GM12892 (cell line): ENCODE measurements at regions not wholly inside any gene's neighbourhood (a gene's known extent, or its start where the extent isn't known, plus 50 kb on each side); places are given as distances from the start of the nearest gene placed in this dataset.

Source experiments
- POLR2A ChIP-seq: IDR thresholded peaks from 2 replicates; pipeline ENCODE4 v1.6.1; 2011; ENCODE audit warnings: low read depth, low read length, control low read depth
- POLR2AphosphoS5 ChIP-seq: IDR thresholded peaks from 2 replicates; pipeline ENCODE4 v1.6.1; 2011; ENCODE audit warnings: low read depth, low read length, control low read depth
- TAF1 ChIP-seq: IDR thresholded peaks from 2 replicates; pipeline ENCODE4 v1.6.1; 2011; ENCODE audit warnings: low read depth, mild to moderate bottlenecking, control low read depth, low read length, borderline replicate concordance

DNA sequence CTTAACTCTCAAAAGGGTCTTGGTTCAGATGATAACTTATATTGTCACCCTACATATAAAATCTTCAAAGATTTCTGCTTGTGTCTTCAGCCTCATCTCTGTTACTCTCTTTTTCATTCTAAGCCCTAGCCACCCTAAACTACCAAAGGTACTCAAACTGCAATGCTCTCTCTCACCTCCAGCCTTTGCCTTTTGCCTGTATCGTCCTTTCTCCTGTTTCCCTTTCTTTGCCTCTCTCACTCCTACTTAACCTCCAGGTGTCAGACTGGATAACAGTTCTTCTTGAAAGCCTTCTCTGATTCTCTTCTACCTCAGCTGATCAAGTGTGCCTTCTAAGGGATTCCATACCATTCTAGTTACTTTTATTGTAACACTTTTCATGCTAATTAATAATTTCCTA lies 149.8 kb downstream of the SERPINI1 start:
- TF ChIP-seq POLR2A (no peak), TAF1 (no peak), POLR2AphosphoS5 (no peak)
